HG02571 (cell line): ENCODE measurements at regions not wholly inside any gene's neighbourhood (a gene's known extent, or its start where the extent isn't known, plus 50 kb on each side); places are given as distances from the start of the nearest gene placed in this dataset.

Experiments
- ATAC-seq: cut with Tn5 transposase; IDR thresholded peaks from one replicate; pipeline ENCODE4 v1.9.1; 2021; ENCODE audit warnings: mild to moderate bottlenecking, moderate library complexity; ENCODE audit not compliant: unreplicated experiment

DNA sequence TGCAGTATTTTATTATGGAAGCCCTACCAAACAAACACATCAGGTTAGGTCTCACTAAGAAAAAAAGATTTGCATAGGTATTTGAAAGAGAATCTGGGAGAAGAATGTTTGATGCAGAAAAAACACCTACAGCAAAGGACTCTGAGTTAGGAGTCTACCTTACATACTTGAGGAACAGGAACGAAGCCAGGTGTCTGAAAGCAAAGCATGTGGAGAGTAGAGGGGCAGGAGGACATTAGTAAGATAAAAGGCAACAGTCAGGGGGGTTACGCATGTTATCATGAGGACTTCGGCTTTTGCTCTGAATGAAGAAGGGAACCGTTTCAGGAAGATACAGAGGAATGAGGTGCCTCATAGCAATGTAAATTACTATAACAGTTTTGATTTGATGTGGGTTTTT lies 87.9 kb upstream of the PTER start:
- no peak for ATAC-seq

GRCh38 chr10:16352146-16352545 lies 84.7 kb upstream of the PTER start:
- no peak for ATAC-seq

GRCh38 chr10:16360001-16360400 lies 76.8 kb upstream of the PTER start:
- no peak for ATAC-seq

DNA sequence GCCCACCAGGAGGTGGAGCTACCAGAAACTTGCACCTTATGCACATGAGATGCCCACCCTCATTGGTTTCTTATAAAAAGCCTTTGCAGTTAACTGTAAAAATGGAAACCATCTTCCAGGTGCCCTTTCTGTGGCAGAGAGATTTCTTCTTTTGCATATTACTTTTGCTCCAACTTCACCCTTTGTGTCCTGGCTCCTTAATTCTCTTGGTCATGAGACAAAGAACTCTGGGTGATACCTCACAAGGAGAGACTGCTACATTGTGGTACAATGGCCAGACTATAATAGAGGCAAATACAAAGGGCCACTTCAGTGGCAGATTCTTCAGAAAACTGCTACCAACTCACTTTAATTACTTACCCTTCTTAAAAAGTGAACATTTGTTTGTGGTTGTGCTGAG lies 76.4 kb upstream of the PTER start:
- ATAC-seq = no peak

DNA sequence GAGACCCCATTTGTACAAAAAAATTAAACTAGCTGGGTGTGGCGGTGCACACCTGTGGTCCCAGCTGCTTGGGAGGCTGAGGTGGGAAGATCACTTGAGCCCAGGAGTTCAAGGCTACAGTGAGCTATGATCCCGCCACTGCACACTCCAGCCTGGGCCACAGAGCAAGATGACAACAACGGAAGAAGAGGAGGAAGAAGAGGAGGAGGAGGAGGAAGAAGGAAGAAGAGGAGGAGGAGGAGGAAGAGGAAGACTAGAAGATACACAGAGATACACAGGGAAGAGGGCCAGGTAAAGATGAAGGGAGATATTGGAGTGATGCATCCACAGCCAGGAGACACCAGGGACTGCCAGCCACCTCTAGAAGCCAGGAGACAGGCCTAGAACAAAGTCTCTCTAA lies 75.7 kb upstream of the PTER start:
- no peak for ATAC-seq

DNA sequence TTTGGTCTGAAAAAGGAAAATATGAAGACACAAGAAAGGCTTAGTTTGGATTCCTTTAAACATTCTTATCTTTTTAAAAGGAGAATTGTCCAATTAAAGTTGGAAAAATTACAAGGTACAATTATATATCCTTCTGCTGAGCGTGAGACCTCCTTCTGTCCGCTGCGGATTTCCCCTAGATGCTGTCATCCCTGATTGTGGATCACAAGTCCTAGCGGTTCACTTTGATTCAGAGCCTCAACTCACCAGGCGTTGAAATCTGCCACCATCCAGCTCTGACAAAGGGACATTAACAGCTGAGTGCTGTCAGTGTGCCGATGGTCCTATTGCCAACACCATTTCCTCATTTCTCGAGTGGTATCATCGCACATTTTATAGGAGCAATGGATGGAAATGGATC lies 73.1 kb upstream of the PTER start:
- no peak for ATAC-seq

DNA sequence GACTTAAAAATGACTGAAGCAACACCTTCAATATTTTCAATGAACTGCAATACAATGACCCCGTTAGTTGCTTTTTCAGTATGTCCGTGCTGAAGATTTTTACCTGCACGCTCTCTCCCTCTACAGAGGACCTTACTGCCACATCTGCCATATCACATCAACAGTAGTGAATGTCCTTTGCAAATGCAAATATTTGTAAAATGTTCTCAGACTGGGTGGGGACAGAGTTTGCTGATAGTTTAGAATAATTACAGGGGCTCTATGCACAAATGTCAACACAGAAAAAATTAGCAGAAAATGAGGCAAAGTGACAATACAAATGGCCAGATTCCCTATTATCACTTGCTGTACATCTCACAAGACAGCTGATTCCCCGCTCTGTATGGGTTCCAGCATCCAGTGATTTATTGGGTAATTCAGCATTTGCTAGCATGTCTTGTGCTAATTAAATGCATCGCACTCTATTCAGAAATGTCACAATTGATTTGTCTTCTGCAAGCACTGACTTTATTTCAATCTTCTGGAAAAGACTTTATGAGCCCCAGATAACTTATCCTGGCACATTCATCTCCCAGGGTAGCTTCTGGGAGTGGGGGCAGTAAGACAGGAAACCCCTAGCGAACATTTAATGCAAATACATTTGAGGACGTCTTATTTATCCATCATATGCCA lies 69.1 kb upstream of the PTER start:
- ATAC-seq = no peak

GRCh38 chr10:16381083-16381482 lies 55.7 kb upstream of the PTER start:
- ATAC-seq = peak; percentile 65

DNA sequence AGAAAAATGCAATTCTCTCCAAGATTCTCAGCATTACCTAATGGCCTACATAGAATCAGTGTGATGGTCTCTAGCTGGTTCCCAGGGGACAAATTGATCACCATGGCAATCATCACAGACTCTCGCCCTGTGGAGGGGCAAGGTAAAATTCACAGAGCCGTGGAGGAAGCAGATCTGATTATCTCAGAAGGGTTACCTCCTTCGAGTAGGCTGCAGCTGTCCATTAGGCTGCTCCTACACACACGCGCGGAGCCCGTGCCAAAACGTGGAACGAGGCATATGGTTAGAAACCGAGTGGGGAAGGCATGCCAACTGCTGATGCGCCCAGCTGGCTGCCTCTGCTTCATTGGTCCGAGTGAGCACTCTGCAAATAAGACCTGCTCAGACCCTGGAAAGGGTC lies 52.8 kb upstream of the PTER start:
- no peak for ATAC-seq

DNA sequence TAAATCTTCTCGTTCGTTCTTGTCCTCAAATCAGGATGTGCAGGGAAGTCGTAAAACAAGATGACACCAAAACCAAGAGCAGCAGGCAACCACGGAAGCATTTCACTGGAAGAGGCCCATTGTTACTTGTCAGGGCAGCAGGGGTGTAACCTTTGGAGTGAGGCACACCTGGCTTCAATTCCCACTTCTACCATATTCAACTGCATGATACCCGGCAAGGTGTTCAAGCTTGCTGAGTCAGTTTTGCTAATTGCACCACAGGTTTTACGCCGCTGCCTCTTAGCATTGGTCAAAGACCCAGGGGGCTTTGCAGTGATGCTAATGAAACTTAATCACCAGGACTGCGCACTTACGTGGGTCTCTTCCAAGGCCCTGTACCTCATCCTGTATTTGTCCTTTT lies 50.0 kb upstream of the PTER start:
- ATAC-seq = no peak
